ENCODE measurements at regions not wholly inside any gene's neighbourhood (a gene's known extent, or its start where the extent isn't known, plus 50 kb on each side); places are given as distances from the start of the nearest gene placed in this dataset.

DNA sequence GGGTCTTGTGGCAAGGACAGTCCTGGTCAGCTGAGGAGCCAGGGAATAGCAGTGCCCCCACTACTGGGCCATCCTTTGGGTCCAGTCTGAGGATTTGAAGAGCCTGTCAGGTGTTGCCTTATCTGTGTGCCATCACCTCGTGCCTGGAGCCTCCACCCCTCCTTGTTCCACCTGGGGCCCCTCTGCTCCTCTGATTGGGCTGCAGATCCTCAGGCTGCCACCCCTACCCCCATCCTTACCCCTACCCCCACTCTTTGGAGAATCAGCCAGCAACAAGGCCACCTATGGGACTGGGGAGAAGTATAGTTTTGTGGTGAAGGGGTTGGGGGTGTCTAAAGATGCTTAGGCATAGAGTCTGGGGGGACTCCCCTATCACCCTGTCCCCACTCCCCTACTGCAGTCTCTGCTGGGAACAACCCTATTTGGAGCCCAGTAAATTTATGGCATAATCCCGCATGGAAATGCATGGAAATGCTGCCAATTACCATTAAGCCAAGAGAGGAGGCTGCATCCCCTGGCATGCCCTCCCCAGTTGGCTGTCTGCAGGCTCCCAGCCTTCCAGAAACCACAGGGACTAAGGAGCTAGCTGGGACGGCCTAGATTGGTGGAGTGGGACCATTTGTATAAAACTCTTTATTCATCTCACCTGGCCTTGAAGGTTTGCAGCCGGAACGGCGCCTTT is 142.7 kb upstream of the CSF3R start:
- Histone ChIP-seq H3K27ac (no peak overlapping the region), H3K36me3 (no peaks in the 10 kb centered on the region), H3K9me3 (peaks cover 0 to 9% (median 0%) of the 10 kb centered on the region in 11 donors), H3K4me1 (no peaks in the 10 kb centered on the region), H3K4me3 (no peak overlapping the region), H3K27me3 (peaks cover 0 to 62% (median 41%) of the 10 kb centered on the region in 7 donors)
- no peak for ATAC-seq
- WGBS, 2 donors = 41 to 53% methylated on average over 6 of the region's 6 CpGs
- no peak for DNase-seq
- TF ChIP-seq, protein P1, sequence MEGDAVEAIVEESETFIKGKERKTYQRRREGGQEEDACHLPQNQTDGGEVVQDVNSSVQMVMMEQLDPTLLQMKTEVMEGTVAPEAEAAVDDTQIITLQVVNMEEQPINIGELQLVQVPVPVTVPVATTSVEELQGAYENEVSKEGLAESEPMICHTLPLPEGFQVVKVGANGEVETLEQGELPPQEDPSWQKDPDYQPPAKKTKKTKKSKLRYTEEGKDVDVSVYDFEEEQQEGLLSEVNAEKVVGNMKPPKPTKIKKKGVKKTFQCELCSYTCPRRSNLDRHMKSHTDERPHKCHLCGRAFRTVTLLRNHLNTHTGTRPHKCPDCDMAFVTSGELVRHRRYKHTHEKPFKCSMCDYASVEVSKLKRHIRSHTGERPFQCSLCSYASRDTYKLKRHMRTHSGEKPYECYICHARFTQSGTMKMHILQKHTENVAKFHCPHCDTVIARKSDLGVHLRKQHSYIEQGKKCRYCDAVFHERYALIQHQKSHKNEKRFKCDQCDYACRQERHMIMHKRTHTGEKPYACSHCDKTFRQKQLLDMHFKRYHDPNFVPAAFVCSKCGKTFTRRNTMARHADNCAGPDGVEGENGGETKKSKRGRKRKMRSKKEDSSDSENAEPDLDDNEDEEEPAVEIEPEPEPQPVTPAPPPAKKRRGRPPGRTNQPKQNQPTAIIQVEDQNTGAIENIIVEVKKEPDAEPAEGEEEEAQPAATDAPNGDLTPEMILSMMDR (IDR thresholded peaks at IDR 0.05) = no peak
- intact Hi-C loops (cut with DNase I) = no loop called here

DNA sequence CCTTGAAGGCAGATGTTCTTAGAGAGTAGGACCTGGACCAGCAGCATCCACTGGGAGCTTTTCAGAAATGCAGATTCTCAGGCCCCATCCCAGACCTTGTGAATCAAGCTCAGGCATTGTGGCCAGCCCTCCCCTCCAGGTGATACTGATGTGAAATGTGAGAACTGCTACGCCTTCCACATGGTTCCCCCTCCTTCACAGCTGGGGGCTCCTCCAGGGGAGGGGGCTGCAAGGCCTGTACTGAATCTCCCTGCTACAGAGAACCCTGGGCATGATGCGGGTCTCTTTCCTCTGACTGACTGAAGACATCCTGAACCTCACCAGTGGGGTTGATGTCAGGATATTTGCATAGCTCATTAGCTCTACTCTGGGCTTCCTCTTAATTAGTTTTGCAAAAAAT is 141.8 kb upstream of the CSF3R start:
- intact Hi-C loops (cut with DNase I) = no loop called here
- WGBS, 2 donors = 31 to 43% methylated on average over 2 of the region's 2 CpGs
- Histone ChIP-seq H3K36me3 (no peaks in the 10 kb centered on the region), H3K27ac (no peak overlapping the region), H3K27me3 (peaks cover 0 to 62% (median 41%) of the 10 kb centered on the region in 7 donors), H3K4me1 (no peaks in the 10 kb centered on the region), H3K9me3 (peaks cover 0 to 9% (median 0%) of the 10 kb centered on the region in 11 donors), H3K4me3 (no peak overlapping the region)
- TF ChIP-seq, protein P1 (IDR thresholded peaks at IDR 0.05) = no peak
- DNase-seq (no peak), ATAC-seq (no peak)

- H3K4me3 ChIP-seq = no peak overlapping the region
- 64 to 73% methylated on average over 13 of the region's 13 CpGs for WGBS, 2 donors
- H3K36me3 ChIP-seq = no peaks in the 10 kb centered on the region
- no peaks in the 10 kb centered on the region for H3K4me1 ChIP-seq
- DNase-seq (no peak), ATAC-seq (no peak)
- peaks cover 0 to 49% (median 35%) of the 10 kb centered on the region in 7 donors for H3K27me3 ChIP-seq
- H3K9me3 ChIP-seq = peaks cover 0 to 9% (median 0%) of the 10 kb centered on the region in 11 donors
- TF ChIP-seq, protein P1 (IDR thresholded peaks at IDR 0.05) = no peak
- intact Hi-C loops (cut with DNase I) = no loop called here
- H3K27ac ChIP-seq = no peak overlapping the region
These were observed 140.3 kb upstream of the CSF3R start for GRCh38 chr1:36622741-36623648.

- WGBS, 2 donors = 93% methylated on average over 2 of the region's 2 CpGs
- Histone ChIP-seq H3K4me3 (no peak overlapping the region), H3K9me3 (peaks cover 0 to 9% (median 0%) of the 10 kb centered on the region in 11 donors), H3K4me1 (no peaks in the 10 kb centered on the region), H3K27me3 (peaks cover 0 to 35% (median 24%) of the 10 kb centered on the region in 7 donors), H3K27ac (no peak overlapping the region), H3K36me3 (no peaks in the 10 kb centered on the region)
- TF ChIP-seq, protein P1 (IDR thresholded peaks at IDR 0.05) = no peak
- no peak for ATAC-seq
- intact Hi-C loops (cut with DNase I) = no loop called here
- DNase-seq = no peak
These were observed 138.8 kb upstream of the CSF3R start for GRCh38 chr1:36621531-36621930.
